ENCODE measurements at regions not wholly inside any gene's neighbourhood (a gene's known extent, or its start where the extent isn't known, plus 50 kb on each side); places are given as distances from the start of the nearest gene placed in this dataset.

DNA sequence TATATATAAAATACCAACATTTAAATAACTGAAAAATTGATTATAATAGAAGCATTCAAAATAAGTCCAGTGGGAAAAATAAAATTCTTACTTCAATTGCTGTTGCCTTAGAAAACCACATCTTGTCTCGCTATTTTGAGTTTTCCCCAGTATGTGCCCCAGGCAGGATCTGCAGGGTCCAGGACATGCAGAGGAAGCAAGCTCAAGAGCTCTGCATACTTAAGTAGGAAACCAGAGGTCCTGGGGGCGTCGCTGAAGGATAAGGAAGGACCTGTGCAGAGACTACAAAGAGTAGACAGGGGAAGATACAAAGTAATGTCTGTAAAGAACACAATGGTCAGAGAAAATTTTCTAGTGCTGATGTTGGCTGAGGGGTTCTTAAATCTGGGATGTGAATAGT is 310.5 kb upstream of the EMCN start:
- H3K9me3 ChIP-seq: no peaks in the 10 kb centered on the region
- H3K36me3 ChIP-seq: no peaks in the 10 kb centered on the region
- DNase-seq: no peak
- H3K27me3 ChIP-seq: no peaks in the 10 kb centered on the region
- no peak overlapping the region for H3K4me3 ChIP-seq

GRCh38 chr4:100827756-100828155 is 309.9 kb upstream of the EMCN start:
- H3K4me3 ChIP-seq: no peak overlapping the region
- no peaks in the 10 kb centered on the region for H3K9me3 ChIP-seq
- no peaks in the 10 kb centered on the region for H3K36me3 ChIP-seq
- no peak for DNase-seq
- H3K27me3 ChIP-seq: no peaks in the 10 kb centered on the region

DNA sequence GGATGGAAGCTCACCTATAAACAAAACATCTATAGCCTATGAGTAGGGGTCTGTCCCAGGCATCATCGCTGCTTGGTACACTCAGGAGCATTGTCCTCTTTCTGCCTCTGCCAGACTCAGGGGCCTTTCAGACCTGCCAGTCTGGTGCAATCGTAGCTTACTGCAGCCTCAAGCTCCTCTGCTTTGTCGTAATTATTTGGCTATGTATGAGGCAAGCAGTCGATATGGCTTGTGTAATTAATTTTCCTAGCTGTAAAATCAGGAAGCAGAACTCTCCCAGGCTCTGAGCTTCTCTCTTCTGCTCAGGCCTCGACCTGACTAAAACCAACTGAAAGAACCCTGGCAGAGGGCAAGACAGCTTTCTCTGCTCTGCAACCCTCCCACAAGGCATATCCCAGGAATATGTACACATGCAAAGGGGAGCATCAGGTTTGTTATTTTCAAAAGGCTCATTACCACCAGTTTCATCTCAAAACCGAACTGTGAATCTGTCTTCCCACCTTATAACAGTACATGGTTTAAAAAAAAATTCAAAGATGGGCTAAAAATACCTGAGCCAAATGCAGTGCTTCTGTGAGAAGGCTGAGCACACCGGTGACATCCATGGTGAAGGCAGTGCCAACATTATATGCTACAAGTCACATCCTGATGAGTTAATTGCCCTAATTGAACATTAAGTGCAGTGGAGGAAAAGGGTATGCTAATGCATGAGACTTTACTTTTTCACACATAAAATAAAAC is 309.2 kb upstream of the EMCN start:
- Histone ChIP-seq H3K9me3 (no peaks in the 10 kb centered on the region), H3K4me3 (no peak overlapping the region), H3K27me3 (no peaks in the 10 kb centered on the region), H3K36me3 (no peaks in the 10 kb centered on the region)
- DNase-seq: no peak

DNA sequence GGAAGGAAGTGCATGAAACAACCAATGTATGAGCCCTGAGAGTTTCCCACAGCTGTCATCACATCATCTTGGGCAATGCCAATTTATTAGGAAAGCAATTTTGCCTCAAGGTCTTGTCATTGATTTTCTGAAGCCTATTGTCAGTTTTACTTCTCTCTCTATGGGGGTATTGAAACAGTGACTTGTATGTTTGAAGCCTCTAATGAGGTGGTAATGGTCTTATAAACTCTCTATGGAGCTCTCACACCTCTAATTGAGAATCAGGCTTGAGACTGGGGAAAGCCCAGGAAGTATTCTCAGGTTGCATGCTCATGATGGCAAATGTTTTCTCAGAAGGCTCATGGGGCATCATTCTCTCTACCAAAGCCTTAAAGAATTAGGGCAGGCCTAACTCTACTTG is 308.2 kb upstream of the EMCN start:
- Histone ChIP-seq H3K27me3 (no peaks in the 10 kb centered on the region), H3K36me3 (no peaks in the 10 kb centered on the region)
- DNase-seq: no peak

GRCh38 chr4:100823993-100824323 is 306.1 kb upstream of the EMCN start:
- DNase-seq: no peak
- Histone ChIP-seq H3K4me3 (no peak overlapping the region), H3K9me3 (no peaks in the 10 kb centered on the region), H3K36me3 (no peaks in the 10 kb centered on the region), H3K27me3 (no peaks in the 10 kb centered on the region)

More for the DNA sequence above, 308.2 kb upstream of the EMCN start:
- Histone ChIP-seq H3K9me3 (no peaks in the 10 kb centered on the region), H3K4me3 (no peak overlapping the region)

DNA sequence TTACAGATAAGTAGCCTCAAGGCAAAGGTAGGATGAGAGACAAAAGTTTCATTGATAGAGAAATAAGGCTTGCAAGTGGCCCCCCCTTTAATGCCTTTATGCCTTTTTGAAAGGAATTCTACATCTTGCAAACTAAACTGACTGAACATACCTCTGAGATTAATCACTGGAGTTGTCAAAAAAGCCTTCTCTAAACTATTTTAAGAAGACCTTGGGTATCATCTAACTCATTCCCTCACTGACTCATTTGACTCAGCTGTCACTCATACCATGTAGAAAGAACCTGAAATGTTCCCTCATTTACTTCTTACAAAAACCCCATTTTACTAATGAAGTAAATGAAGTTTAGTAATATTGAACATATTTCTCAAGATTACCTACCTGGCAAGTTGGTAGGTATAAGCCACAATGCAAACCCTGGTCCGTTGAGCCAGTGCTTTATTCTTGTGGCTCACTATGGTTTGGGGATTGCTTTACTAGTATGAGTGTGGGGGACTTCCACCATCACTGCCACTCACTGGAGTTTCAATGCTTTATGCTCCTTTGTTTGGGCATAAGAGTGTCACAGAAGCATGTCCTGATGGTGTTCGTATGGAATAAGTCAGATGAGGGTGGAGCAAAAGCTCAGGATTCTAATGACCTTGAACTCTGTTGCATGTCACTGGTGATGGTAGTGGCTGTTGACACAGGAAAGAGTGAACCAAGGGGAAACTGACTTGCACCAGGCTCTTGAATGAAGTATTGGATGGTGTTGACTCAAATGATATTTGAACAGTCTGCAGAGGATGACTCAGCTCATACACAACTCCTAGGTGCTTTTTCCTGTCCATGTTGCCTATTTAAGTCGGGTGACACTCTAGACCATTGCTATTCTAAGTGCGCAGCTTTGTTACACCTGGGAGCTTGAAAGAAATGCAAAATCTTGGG is 305.5 kb upstream of the EMCN start:
- no peak overlapping the region for H3K4me3 ChIP-seq
- H3K36me3 ChIP-seq: no peaks in the 10 kb centered on the region
- H3K27me3 ChIP-seq: no peaks in the 10 kb centered on the region
- no peaks in the 10 kb centered on the region for H3K9me3 ChIP-seq
- DNase-seq: no peak

DNA sequence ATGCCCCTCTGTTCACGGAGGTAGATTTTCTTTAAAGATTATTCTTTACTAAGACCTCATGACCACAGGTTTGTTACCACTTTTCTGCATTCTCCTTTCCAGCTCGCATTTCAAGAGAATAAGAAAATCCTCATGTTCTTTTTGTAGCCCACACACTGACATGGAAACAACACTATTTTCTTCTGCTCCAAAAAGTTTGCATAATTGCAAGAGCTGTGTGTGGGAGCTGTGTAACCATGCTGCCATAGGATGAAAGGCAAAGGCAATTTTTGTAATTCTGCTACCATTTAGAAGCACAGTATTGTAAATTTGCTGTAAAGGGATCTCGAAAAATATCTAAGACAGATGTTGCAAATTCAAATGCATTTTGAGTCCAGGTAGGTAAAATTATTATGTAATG is 302.4 kb upstream of the EMCN start:
- no peaks in the 10 kb centered on the region for H3K9me3 ChIP-seq
- no peaks in the 10 kb centered on the region for H3K36me3 ChIP-seq
- no peaks in the 10 kb centered on the region for H3K27me3 ChIP-seq
- DNase-seq: no peak
- no peak overlapping the region for H3K4me3 ChIP-seq

GRCh38 chr4:100819505-100819904 is 301.7 kb upstream of the EMCN start:
- Histone ChIP-seq H3K36me3 (no peaks in the 10 kb centered on the region), H3K27me3 (no peaks in the 10 kb centered on the region), H3K4me3 (no peak overlapping the region), H3K9me3 (no peaks in the 10 kb centered on the region)
- no peak for DNase-seq

- Histone ChIP-seq H3K9me3 (no peaks in the 10 kb centered on the region), H3K27me3 (no peaks in the 10 kb centered on the region), H3K36me3 (no peaks in the 10 kb centered on the region), H3K4me3 (no peak overlapping the region)
- DNase-seq: no peak
These were observed 298.7 kb upstream of the EMCN start for GRCh38 chr4:100816436-100817045.

DNA sequence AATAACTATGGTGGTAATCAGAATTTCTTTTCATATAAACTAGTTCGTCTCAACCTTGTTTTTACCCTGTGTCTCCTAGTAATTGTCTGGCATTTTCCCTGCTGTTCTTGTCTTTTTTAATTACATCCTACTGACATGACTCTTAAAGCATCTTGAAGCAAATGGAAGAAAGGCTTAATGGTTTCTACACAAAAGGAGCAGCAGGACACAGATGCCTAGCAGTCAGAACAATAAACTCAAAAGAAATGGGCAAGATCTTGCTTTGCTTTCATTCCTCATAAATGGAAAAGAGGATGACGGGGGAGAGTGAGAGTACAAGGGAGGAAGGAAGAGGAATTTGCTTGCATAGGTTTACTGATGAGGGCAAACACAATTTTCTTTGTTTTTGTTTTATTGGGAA is 293.2 kb upstream of the EMCN start:
- Histone ChIP-seq H3K9me3 (no peaks in the 10 kb centered on the region), H3K36me3 (no peaks in the 10 kb centered on the region), H3K4me3 (no peak overlapping the region), H3K27me3 (no peaks in the 10 kb centered on the region)
- no peak for DNase-seq

GRCh38 chr4:100809506-100809905 is 291.7 kb upstream of the EMCN start:
- Histone ChIP-seq H3K4me3 (no peak overlapping the region), H3K27me3 (no peaks in the 10 kb centered on the region)

DNA sequence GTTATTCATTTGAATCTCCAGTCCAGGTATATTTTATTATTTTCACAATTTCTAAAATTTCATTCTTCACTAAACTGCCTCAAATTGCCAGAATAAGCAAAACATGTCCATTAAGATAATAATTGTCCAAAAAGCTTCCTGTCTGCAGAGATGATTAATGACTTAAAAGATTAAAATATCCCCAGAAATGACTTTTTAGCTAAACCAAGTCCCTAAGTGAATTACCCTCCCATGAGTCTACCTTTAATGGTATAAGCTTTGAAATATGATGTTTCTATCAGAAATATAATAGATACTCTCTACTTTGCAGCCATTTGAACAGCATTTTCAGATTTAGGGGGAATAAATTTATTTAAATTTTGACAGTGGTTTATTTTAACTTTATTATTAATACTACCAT is 289.2 kb upstream of the EMCN start:
- Histone ChIP-seq H3K4me3 (no peak overlapping the region), H3K36me3 (no peaks in the 10 kb centered on the region), H3K27me3 (no peaks in the 10 kb centered on the region), H3K9me3 (no peaks in the 10 kb centered on the region)
- DNase-seq: no peak

More at GRCh38 chr4:100809506-100809905, 291.7 kb upstream of the EMCN start:
- Histone ChIP-seq H3K9me3 (no peaks in the 10 kb centered on the region), H3K36me3 (no peaks in the 10 kb centered on the region)
- DNase-seq: no peak

DNA sequence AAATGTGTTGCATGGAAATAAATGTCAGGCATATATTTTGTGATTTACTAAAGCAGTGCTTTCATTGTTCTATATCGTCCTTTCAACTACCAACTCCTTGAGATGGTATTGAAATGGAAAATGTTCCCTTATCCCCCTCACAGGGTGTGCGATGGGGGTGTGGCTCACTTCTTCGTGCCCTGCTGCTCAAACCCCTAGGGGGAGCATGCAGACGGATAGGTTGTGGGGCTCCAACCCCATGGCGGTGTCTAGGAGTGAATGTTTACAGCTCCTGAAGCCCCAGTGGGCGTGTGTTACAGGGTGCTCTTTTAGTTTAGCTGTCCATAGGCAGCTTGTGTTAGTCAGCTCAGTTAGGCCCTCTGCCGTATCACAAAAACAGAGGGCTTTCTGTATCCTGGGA is 287.7 kb upstream of the EMCN start:
- Histone ChIP-seq H3K27me3 (no peaks in the 10 kb centered on the region), H3K4me3 (no peak overlapping the region)
- DNase-seq: no peak

DNA sequence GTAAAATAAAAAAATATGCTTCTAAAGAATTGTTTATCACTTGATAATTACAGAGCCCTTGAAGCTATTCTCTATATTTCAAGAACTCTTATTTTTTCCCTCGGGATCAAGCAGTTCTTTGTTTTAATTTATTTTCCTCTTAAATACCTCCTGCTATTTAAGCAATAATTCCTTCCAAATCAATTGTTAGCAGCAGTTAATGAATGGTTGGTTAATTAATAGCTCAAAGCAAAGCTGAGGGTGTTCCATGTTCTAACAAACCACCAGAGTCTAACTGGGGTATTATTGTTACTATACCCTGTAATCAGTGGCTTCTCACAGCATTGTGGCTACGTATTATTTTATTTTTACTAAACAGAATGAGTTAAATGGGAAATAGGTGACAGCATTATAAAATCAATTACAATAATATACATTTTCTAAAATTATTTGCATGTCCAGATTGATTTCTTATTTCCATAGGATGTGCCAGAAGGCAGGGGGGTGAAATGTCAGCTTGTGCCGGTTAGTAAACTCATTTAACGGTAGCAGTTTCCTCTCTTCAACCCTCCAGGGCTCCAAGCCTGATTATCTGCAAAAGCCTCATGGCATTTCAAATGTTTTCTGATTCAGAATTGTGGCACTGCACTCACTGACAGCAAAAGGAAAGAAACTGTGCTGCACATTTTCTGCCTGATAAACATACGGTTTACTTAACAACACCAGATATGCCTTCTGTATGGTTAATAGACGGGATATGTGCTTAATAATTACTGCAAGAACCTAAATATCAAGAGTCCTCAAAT is 286.9 kb upstream of the EMCN start:
- Histone ChIP-seq H3K9me3 (no peaks in the 10 kb centered on the region), H3K4me3 (no peak overlapping the region), H3K36me3 (no peaks in the 10 kb centered on the region), H3K27me3 (no peaks in the 10 kb centered on the region)
- no peak for DNase-seq

More for the DNA sequence above, 287.7 kb upstream of the EMCN start:
- Histone ChIP-seq H3K9me3 (no peaks in the 10 kb centered on the region), H3K36me3 (no peaks in the 10 kb centered on the region)

GRCh38 chr4:100803751-100804150 is 285.9 kb upstream of the EMCN start:
- H3K36me3 ChIP-seq: no peaks in the 10 kb centered on the region
- no peaks in the 10 kb centered on the region for H3K27me3 ChIP-seq
- no peak for DNase-seq
- H3K4me3 ChIP-seq: no peak overlapping the region
- H3K9me3 ChIP-seq: no peaks in the 10 kb centered on the region

GRCh38 chr4:100799761-100800539 is 282.1 kb upstream of the EMCN start:
- Histone ChIP-seq H3K4me3 (no peak overlapping the region), H3K36me3 (no peaks in the 10 kb centered on the region), H3K27me3 (no peaks in the 10 kb centered on the region), H3K9me3 (no peaks in the 10 kb centered on the region)
- DNase-seq: no peak
